Left renal cortex interstitium (tissue), 4 donors: ENCODE measurements at regions not wholly inside any gene's neighbourhood (a gene's known extent, or its start where the extent isn't known, plus 50 kb on each side); places are given as distances from the start of the nearest gene placed in this dataset.
"Not testable (repeated sequence)": the region's sequence is repeated elsewhere in the genome, so short reads cannot be mapped to it uniquely, and the experiment has no call there.

Experiments used
- DNase-seq, 4 donors: peaks; one replicate each; pipeline ENCODE4 v3.0.0-alpha.2; 2013; ENCODE audit warnings: low read depth in 4 of 4, low spot score in 2 of 4, missing footprints in 1 of 4

DNA sequence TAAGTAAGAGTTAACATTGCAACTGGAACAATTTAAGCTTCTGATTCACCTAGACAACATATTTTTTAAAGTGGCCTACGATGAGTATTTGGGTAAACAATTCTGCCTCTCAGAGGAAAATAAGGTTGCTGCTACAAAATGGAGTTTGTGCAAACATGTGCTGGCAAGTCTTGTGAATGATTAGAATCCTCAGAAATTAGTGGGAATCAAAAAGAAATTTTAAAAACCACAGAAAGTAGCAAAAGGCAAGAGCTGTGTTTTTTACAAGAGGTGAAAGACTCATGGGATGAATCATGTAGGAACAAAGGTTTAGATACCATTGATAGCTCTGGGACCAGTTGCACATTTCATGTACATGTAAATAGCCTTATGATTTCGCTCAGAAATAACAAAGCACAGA, 561.6 kb downstream of the TAF11L14 start:
- DNase-seq, result no peak

DNA sequence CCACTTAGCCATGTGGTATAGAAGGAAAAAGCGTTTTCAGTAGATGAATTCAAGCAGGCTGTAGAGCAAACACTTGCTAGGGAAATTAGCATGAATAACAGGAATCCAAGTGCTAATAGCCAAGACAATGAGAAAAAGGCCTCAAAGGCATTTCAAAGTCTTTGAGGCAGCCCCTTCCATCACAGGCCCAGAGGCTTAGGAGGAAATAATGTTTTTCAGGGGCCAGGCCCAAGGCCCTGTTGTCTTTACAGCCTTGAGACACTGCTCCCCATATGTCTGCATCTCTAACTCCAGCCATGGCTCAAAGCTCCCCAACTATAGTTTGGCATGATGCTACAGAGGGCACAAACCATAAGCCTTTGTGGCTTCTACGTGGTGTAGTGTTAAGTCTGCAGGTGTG, 563.5 kb downstream of the TAF11L14 start:
- no peak for DNase-seq

DNA sequence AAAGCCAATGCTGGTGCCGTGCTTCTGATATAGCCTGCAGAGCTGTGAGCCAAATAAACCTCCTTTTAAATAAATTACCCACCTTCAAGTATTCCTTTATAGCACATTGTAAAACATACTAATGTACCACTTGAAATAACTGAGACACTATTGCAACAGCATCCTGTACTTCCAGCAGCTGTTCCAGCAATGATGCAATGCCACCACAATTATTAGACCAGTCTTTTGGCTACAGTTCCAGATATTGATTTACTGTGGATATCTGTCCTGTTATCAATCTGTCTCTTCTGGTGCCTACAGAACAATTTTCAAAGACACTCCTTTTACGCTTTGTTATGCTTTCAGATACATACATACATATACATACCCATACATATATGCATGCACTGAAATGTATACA, 567.9 kb downstream of the TAF11L14 start:
- DNase-seq, result no peak

DNA sequence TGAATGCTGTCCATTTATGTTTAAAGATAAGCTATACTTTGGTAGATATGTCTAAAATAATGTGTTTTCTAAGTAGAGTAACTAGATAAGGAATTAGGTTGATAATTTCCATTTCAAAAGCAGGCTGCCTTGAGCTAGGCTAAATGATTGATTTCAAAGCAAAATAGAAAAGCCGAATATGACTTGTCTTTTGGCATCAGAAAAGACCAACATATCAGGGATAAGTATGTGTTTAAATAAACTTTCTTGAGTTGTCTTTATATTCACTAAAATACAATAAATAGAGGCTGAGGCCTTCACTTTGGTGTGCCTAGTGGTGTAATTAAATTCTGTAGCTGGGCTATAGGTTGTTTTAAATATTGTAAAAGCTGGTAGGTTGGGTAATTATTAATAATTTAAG, 569.0 kb downstream of the TAF11L14 start:
- no peak for DNase-seq

- DNase-seq, result no peak
These were observed 579.4 kb downstream of the TAF11L14 start for GRCh38 chr5:18213666-18214065.

GRCh38 chr5:18216016-18216415, 581.8 kb downstream of the TAF11L14 start:
- DNase-seq, result no peak

DNA sequence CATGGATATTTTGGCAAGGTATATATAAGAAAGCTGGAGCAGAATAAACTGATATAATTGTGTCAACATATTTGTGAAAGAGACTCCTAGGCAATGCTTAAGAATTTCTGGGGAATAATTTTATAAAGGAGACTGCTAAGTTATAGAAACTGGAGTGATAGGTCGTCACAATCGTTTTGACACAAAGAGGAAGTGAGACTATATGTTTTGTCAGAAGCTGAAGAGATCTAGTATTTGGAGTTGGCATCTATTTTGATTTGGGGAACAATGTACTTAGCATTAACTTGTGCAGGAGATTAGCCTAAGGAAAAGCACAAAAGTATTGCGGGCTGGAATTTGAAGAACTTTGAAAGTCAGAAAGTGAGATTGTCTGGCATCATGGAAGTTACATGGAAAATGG, 582.5 kb downstream of the TAF11L14 start:
- DNase-seq, result no peak

DNA sequence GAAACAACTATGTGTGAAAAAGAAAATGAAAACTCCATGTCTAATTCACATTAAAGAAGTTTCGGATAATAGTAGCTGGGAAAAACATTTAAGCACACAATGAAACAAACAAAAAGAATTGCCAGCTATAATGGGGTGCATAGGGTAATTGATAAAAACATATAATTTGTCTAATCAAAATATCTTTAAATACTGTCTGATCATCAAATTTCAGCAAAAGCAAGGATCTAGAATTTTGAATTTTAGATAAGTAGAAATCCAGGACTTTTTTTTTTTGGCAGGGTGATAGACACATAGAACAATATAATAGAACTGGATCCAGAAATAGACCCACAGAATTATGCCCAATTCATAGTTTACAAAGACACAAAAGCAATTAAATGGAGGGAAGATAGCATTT, 585.0 kb downstream of the TAF11L14 start:
- DNase-seq, result no peak

- no peak for DNase-seq
These were observed 586.4 kb downstream of the TAF11L14 start for GRCh38 chr5:18220631-18221030.

GRCh38 chr5:18236386-18236785, 602.1 kb downstream of the TAF11L14 start:
- DNase-seq, result no peak

DNA sequence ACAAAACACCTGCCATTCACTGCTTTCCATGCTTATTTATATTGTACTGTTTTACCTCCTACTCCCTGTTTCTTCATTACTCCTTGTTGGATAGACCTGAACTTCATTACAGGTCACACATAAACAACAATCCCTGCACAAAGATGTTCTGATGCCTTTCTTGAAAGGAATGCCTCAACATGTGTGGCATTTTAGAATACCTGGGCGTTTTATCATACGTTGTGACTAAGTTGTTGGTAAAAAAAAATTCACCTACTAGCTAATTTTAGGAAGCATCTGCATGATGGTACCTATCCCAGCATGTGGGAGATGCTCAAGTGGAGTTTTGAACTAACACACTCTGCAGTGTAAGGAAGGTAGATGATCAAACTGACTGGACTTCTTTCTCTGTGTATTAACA, 604.1 kb downstream of the TAF11L14 start:
- DNase-seq, result no peak

DNA sequence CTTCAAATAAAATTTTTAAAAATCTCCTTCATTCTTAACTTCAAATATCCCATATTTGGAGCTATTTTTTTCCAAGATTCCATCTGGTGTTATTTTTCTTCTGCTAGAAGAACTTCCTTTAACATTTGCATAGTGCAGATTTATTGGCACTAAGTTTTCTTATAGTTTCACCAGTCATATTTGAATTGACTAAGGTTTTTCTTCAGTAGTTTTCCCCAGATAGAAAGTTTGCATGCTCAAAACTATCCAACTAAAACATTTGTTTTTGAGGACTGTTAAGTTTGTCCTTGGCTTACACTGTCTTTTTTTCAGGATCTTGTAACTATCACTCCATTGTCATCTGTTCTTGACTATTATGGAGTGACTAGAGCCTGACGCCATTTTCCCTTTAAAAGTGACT, 606.7 kb downstream of the TAF11L14 start:
- no peak for DNase-seq

GRCh38 chr5:18243846-18244245, 609.6 kb downstream of the TAF11L14 start:
- DNase-seq, result no peak

GRCh38 chr5:18244309-18244708, 610.0 kb downstream of the TAF11L14 start:
- DNase-seq, result no peak

DNA sequence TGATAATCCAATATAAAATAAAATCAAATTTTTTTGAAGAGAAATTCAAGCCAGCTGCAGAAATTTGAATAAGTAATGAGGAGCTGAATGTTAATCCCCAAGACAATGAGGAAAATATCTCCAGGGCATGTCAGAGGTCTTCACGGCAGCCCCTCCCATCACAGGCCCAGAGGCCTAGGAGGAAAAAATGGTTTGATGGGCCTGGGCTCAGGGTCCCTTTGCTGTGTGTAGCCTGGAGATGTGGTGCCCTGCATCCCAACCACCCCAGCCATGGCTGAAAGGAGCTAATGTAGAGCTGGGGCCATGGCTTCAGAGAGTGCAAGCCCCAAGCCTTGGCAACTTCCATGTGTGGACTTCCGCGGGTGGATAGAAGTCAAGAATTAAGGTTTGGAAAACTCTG, 618.3 kb downstream of the TAF11L14 start:
- DNase-seq, result no peak

GRCh38 chr5:18264126-18264882, 630.0 kb downstream of the TAF11L14 start:
- no peak for DNase-seq

- DNase-seq, result no peak
These were observed 636.5 kb downstream of the TAF11L14 start for GRCh38 chr5:18270635-18271338.

DNA sequence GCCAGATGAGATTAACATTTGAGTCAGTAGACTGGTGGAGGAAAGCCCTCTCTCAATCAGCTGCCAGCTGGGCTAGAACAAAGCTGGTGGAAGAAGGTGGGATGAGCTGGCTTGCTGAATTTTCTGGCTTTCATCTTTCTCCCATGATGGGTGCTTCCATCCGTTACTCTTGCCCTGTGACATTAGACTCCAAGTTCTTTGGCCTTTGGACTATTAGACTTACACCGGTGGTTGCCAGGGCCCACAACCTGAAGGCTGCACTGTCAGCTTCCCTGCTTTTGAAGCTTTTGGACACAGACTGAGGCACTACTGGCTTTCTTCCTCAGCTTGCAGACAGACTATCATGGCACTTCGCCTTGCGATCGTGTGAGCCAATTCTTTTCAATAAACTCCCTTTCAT, 642.7 kb downstream of the TAF11L14 start:
- DNase-seq, result no peak

DNA sequence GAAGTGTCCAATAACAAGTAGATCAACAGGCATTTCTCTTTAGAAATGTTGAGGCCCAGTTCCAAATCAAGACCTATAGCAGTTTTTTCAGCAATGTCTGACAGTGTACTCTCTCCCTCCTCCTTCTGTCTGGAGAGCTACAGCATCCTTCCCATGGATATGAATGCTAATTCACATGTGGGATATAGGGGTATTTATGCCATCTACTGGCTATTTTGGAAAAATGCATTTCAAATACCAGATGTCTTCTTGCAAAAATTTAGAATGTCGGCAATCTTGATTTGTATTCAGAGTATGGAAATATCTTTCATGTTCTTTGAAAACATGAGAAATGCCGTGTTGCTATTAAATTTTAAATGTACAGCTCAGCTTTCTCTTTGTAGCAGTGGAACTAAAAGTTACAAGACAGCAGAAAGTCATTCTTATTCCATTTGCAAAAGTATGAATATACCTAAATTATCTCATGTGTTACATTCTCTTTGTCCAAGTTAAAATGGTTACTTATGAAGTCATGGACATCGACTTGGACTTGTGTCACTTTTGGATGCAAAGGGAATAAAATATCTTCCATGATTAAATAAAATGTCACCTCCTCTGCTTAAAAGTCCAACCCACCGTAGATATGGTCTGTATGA, 647.8 kb downstream of the TAF11L14 start:
- peak in 1 of 4 donors; percentile 21 for DNase-seq

- no peak for DNase-seq
These were observed 651.0 kb downstream of the TAF11L14 start for GRCh38 chr5:18285257-18285656.

- DNase-seq, result no peak
These were observed 657.9 kb downstream of the TAF11L14 start for GRCh38 chr5:18292146-18292545.

DNA sequence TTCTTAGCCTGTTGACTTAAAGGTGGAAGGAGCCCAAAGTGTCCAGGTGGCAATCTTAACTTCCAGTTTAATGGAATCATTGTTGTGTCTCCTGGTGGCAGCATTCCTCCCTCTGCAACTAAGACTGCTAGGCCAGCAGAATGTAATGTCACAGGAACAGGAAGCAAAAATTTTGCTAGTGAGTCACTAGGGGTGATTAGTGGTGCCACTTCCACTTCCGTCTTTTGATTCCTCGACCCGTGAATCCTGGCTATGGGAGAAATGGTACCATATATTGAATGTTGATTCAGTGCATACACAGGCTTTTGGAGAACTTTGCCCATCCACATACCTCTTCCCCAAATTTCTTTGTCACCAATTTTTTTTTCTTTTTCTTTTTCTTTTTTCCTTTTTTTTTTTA, 661.4 kb downstream of the TAF11L14 start:
- not testable (repeated sequence) for DNase-seq
